ENCODE measurements at regions not wholly inside any gene's neighbourhood (a gene's known extent, or its start where the extent isn't known, plus 50 kb on each side); places are given as distances from the start of the nearest gene placed in this dataset.
"Not testable (repeated sequence)": the region's sequence is repeated elsewhere in the genome, so short reads cannot be mapped to it uniquely, and the experiment has no call there.

DNA sequence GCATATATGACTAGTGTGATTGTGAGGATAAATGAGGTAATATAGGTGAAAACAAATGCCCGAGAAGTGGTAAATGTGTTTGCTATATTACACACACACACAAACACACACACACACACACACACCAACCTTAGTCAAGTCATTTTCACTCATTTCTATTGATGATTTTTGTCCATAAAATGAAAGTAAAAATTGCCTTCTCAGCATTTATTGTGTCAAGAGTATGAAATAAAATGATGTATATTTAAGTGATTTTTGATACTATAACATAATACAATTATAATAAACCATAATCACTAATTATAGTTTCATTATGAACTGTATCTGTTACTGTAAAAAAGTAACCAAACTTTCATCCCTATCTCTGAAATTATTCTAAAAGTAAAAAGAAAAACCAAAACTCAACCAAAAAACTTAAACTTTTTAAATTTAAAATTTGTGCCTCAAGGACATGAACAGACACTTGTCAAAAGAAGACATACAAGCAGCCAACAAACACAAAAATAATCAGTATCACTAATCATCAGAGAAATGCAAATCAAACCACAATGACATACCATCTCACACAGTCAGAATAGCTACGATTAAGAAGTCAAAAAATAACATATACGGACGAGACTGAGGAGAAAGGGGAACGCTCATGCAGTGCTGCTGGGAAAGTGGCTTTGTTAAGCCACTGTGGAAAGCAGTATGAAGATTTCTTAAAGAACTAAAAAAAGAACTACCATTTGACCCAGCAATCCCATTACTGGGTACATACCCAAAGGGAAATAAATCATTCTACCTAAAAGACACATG, 601.0 kb downstream of the TMA16 start:
- no peak for DNase-seq (ENCODE audit: low read depth)
- TF ChIP-seq, protein P1, sequence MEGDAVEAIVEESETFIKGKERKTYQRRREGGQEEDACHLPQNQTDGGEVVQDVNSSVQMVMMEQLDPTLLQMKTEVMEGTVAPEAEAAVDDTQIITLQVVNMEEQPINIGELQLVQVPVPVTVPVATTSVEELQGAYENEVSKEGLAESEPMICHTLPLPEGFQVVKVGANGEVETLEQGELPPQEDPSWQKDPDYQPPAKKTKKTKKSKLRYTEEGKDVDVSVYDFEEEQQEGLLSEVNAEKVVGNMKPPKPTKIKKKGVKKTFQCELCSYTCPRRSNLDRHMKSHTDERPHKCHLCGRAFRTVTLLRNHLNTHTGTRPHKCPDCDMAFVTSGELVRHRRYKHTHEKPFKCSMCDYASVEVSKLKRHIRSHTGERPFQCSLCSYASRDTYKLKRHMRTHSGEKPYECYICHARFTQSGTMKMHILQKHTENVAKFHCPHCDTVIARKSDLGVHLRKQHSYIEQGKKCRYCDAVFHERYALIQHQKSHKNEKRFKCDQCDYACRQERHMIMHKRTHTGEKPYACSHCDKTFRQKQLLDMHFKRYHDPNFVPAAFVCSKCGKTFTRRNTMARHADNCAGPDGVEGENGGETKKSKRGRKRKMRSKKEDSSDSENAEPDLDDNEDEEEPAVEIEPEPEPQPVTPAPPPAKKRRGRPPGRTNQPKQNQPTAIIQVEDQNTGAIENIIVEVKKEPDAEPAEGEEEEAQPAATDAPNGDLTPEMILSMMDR (IDR thresholded peaks at IDR 0.05; ENCODE audit: low read depth, low read length, missing control alignments): no peak
- H3K4me3 ChIP-seq (ENCODE audit: low read depth, low read length): no peak overlapping the region

DNA sequence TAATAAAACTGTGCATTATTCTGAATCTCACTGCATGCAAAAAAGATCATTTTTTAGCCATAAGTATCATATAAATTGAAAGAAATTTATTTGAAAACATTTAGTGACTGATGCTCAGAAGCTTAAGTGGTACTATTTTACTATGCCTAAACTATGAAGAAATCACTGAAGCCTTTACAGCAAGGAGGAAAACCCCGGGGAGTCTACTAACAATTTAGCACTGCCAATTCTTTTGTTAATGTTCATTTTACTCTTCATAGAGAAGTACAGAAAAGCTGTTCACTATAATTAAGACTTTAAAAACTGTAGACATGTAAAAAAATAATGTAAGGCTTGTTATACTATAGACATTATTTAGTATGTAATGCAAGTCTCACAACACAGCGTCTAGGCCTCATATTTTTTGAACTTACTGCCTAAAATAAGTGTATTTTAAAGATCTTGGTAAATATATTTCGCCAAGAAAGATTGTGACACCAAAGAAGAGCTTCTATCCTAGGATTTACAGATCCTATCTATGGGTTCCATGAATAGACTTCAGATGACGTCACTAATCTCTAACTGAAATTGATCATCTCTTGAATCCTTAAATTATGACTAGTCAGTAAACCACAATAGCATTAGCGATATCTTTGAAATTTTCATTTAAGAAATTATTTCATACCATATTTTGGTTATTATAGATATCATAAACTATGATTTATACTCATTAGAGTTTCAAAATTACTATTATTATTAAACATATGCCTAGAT, 602.5 kb downstream of the TMA16 start:
- TF ChIP-seq, protein P1 (IDR thresholded peaks at IDR 0.05; ENCODE audit: low read depth, low read length, missing control alignments): no peak
- no peak for DNase-seq (ENCODE audit: low read depth)
- H3K4me3 ChIP-seq (ENCODE audit: low read depth, low read length): no peak overlapping the region

DNA sequence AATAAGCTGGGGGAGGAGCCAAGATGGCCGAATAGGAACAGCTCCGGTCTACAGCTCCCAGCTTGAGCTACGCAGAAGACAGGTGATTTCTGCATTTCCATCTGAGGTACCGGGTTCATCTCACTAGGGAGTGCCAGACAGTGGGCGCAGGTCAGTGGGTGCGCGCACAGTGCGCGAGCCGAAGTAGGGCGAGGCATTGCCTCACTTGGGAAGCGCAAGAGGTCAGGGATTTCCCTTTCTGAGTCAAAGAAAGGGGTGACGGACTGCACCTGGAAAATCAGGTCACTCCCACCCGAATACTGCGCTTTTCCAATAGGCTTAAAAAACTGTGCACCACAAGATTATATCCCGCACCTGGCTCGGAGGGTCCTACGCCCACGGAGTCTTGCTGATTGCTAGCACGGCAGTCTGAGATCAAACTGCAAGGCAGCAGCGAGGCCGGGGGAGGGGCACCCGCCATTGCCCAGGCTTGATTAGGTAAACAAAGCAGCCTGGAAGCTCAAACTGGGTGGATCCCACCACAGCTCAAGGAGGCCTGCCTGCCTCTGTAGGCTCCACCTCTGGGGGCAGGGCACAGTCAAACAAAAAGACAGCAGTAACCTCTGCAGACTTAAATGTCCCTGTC, 606.4 kb downstream of the TMA16 start:
- H3K4me3 ChIP-seq (ENCODE audit: low read depth, low read length); DNase-seq (ENCODE audit: low read depth): not testable (repeated sequence)

DNA sequence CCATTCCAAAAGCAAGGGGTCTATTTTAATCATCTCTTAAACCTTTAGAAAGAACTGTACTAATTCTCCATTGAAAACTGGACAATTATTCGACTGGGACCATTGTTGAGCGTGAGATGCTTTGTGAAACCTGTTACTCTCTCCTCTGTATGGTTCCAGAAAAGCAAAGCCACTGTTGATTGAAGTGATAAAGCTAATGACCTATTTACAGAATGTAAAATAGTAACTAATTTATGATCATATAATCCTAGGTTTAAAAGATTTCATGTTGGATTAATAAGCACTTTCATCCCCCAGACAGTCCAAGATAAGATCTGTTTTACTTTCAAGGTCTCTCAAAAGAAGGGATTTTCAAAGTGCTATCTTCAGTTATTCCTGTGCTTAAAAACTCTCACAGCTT, 614.5 kb downstream of the TMA16 start:
- no peak for DNase-seq (ENCODE audit: low read depth)
- TF ChIP-seq, protein P1 (IDR thresholded peaks at IDR 0.05; ENCODE audit: low read depth, low read length, missing control alignments): no peak
- no peak overlapping the region for H3K4me3 ChIP-seq (ENCODE audit: low read depth, low read length)

DNA sequence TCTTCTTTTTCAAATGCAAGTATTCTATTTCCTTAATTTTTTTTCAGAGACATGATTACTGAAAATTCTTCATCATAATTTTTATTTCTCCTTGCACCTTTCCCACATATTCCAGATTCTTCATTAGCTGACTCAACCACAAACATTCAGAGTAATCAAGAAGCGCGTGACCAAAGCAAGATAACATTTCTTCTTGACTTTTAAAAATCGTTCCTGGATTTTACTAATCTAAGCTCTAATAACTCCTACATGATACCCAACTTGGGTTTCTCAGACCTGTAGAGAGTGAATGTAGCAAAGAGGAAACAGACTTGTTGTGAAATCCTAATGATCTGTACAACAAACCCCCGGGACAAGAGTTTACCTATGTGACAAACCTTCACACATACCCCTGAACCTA, 615.0 kb downstream of the TMA16 start:
- no peak overlapping the region for H3K4me3 ChIP-seq (ENCODE audit: low read depth, low read length)
- no peak for DNase-seq (ENCODE audit: low read depth)
- TF ChIP-seq, protein P1 (IDR thresholded peaks at IDR 0.05; ENCODE audit: low read depth, low read length, missing control alignments): no peak

DNA sequence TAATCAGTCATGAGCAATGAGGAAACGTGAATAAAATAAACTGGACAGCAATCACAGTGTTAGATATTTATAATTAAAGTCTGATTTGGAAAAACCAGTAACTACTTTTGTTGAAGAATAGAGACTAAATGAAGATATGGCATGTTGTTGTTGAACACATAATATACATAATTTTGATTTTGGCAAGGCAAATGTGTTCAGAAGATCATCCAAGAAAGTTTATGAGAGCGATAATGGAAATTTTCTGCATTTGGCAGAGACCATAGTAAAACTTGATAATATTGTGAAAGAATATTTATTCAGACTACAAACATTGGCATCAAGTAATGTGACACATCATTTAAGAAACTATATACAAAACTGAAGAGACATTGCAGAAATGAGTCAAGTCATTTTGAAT, 620.7 kb downstream of the TMA16 start:
- no peak overlapping the region for H3K4me3 ChIP-seq (ENCODE audit: low read depth, low read length)
- no peak for DNase-seq (ENCODE audit: low read depth)
- TF ChIP-seq, protein P1 (IDR thresholded peaks at IDR 0.05; ENCODE audit: low read depth, low read length, missing control alignments): no peak

DNA sequence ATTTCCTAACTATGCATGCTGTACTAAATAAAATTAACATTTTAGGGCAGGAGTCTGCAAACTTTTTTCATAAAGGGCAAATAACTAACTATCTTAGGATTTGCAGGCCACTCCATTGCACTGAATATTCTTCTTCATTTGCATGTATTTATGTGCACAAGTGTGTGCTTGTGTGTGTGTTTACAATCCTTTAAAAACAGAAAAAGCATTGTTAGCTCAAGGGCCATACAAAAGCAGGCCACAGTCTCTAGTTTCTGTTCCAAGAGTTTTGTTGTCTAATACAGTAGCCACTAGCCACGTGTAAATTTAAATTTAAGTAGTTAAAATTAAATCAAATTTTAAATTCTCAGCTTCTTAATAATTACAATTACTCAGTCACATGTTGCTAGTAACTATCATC, 621.8 kb downstream of the TMA16 start:
- TF ChIP-seq, protein P1 (IDR thresholded peaks at IDR 0.05; ENCODE audit: low read depth, low read length, missing control alignments): no peak
- no peak for DNase-seq (ENCODE audit: low read depth)
- H3K4me3 ChIP-seq (ENCODE audit: low read depth, low read length): no peak overlapping the region
